ENCODE measurements at regions not wholly inside any gene's neighbourhood (a gene's known extent, or its start where the extent isn't known, plus 50 kb on each side); places are given as distances from the start of the nearest gene placed in this dataset.

GRCh38 chr4:52377563-52377962 is 281.5 kb downstream of the USP46 start:
- intact Hi-C loops (cut with micrococcal nuclease) = loop anchor here (5.0 to 10.0 kb wide), 3 partner anchors 143 to 290 kb away; no protein-coding TSS in a partner anchor
- Histone ChIP-seq H3K9me2 (replicated peaks; ENCODE audit: low read length) (no peaks in the 10 kb centered on the region), H3K4me2 (ENCODE audit: low read length) (no peak overlapping the region), H3K4me3 (ENCODE audit: low read length) (no peak overlapping the region), H3K9ac (ENCODE audit: low read length) (no peak overlapping the region), H3K4me1 (ENCODE audit: insufficient read depth, low read length) (peaks cover 11% of the 10 kb centered on the region), H2AFZ (ENCODE audit: low read length) (no peak overlapping the region), H3K36me3 (ENCODE audit: low read depth, low read length) (no peaks in the 10 kb centered on the region), H3K27ac (ENCODE audit: low read length) (no peak overlapping the region), H3K27me3 (ENCODE audit: low read length) (peaks cover 29% of the 10 kb centered on the region), H3K9me3 (ENCODE audit: low read length) (no peaks in the 10 kb centered on the region), H4K20me1 (ENCODE audit: low read length) (no peaks in the 10 kb centered on the region), H3K79me2 (ENCODE audit: low read length) (no peaks in the 10 kb centered on the region), H3F3A (ENCODE audit: low read length, unreplicated experiment) (no peaks in the 10 kb centered on the region)
- DNase-seq (no peak), ATAC-seq (no peak)
- CTCF ChIA-PET = no interaction called here
- BruUV-seq (replicated peaks) = no TSS peak
- POLR2A ChIA-PET (ENCODE audit: unreplicated experiment) = no interaction called here
- TF ChIP-seq EZH2 (IDR thresholded peaks at IDR 0.05; ENCODE audit: low read length, unreplicated experiment) (no peak), EZH2phosphoT487 (IDR thresholded peaks at IDR 0.05; ENCODE audit: borderline replicate concordance, low read length) (no peak), CTCF (conservative IDR thresholded peaks at IDR 0.05; ENCODE audit: low read depth, low read length) (no peak)

GRCh38 chr4:52407545-52407944 is 251.6 kb downstream of the USP46 start:
- peaks cover 10% of the 10 kb centered on the region; the same call in 1 of the 2 replicates for H3K4me1 ChIP-seq (ENCODE audit: insufficient read depth, low read length)
- no TSS peak for BruUV-seq (replicated peaks)
- DNase-seq (peak; percentile 73), ATAC-seq (no peak)
- no peak for TF ChIP-seq EZH2 (IDR thresholded peaks at IDR 0.05; ENCODE audit: low read length, unreplicated experiment)
- TF ChIP-seq EZH2phosphoT487 (IDR thresholded peaks at IDR 0.05; ENCODE audit: borderline replicate concordance, low read length) = no peak
- no peak for TF ChIP-seq CTCF (conservative IDR thresholded peaks at IDR 0.05; ENCODE audit: low read depth, low read length)
- H3K27me3 ChIP-seq (ENCODE audit: low read length) = no peaks in the 10 kb centered on the region
- H3K27ac ChIP-seq (ENCODE audit: low read length) = no peak overlapping the region
- H3K79me2 ChIP-seq (ENCODE audit: low read length) = no peaks in the 10 kb centered on the region
- no peaks in the 10 kb centered on the region for H3F3A ChIP-seq (ENCODE audit: low read length, unreplicated experiment)
- POLR2A ChIA-PET (ENCODE audit: unreplicated experiment) = no interaction called here
- H4K20me1 ChIP-seq (ENCODE audit: low read length) = no peaks in the 10 kb centered on the region
- H3K9me3 ChIP-seq (ENCODE audit: low read length) = no peaks in the 10 kb centered on the region
- H3K9me2 ChIP-seq (replicated peaks; ENCODE audit: low read length) = no peaks in the 10 kb centered on the region
- H3K36me3 ChIP-seq (ENCODE audit: low read depth, low read length) = no peaks in the 10 kb centered on the region
- no peak overlapping the region for H3K4me3 ChIP-seq (ENCODE audit: low read length)
- no peak overlapping the region for H2AFZ ChIP-seq (ENCODE audit: low read length)
- CTCF ChIA-PET = no interaction called here
- intact Hi-C loops (cut with micrococcal nuclease) = no loop called here
- H3K9ac ChIP-seq (ENCODE audit: low read length) = no peak overlapping the region
- no peak overlapping the region for H3K4me2 ChIP-seq (ENCODE audit: low read length)

- no peaks in the 10 kb centered on the region for H4K20me1 ChIP-seq (ENCODE audit: low read length)
- ATAC-seq (no peak), DNase-seq (no peak)
- peak overlapping the region; percentile 14; the same call in 1 of the 2 replicates for H2AFZ ChIP-seq (ENCODE audit: low read length)
- H3K9me3 ChIP-seq (ENCODE audit: low read length) = no peaks in the 10 kb centered on the region
- H3K4me2 ChIP-seq (ENCODE audit: low read length) = no peak overlapping the region
- no peaks in the 10 kb centered on the region for H3K79me2 ChIP-seq (ENCODE audit: low read length)
- no peak overlapping the region for H3K27ac ChIP-seq (ENCODE audit: low read length)
- no peaks in the 10 kb centered on the region for H3K9me2 ChIP-seq (replicated peaks; ENCODE audit: low read length)
- H3K27me3 ChIP-seq (ENCODE audit: low read length) = no peaks in the 10 kb centered on the region
- peaks cover 10% of the 10 kb centered on the region; the same call in 1 of the 2 replicates for H3K4me1 ChIP-seq (ENCODE audit: insufficient read depth, low read length)
- ChIA-PET POLR2A (ENCODE audit: unreplicated experiment) (no interaction called here), CTCF (no interaction called here)
- H3F3A ChIP-seq (ENCODE audit: low read length, unreplicated experiment) = no peaks in the 10 kb centered on the region
- no peak overlapping the region for H3K9ac ChIP-seq (ENCODE audit: low read length)
- no peaks in the 10 kb centered on the region for H3K36me3 ChIP-seq (ENCODE audit: low read depth, low read length)
- intact Hi-C loops (cut with micrococcal nuclease) = no loop called here
- H3K4me3 ChIP-seq (ENCODE audit: low read length) = no peak overlapping the region
- BruUV-seq (replicated peaks) = no TSS peak
- TF ChIP-seq EZH2 (IDR thresholded peaks at IDR 0.05; ENCODE audit: low read length, unreplicated experiment) (no peak), EZH2phosphoT487 (IDR thresholded peaks at IDR 0.05; ENCODE audit: borderline replicate concordance, low read length) (no peak), CTCF (conservative IDR thresholded peaks at IDR 0.05; ENCODE audit: low read depth, low read length) (no peak)
Observed at GRCh38 chr4:52408032-52408431, 251.1 kb downstream of the USP46 start.
